ENCODE measurements at regions not wholly inside any gene's neighbourhood (a gene's known extent, or its start where the extent isn't known, plus 50 kb on each side); places are given as distances from the start of the nearest gene placed in this dataset.

DNA sequence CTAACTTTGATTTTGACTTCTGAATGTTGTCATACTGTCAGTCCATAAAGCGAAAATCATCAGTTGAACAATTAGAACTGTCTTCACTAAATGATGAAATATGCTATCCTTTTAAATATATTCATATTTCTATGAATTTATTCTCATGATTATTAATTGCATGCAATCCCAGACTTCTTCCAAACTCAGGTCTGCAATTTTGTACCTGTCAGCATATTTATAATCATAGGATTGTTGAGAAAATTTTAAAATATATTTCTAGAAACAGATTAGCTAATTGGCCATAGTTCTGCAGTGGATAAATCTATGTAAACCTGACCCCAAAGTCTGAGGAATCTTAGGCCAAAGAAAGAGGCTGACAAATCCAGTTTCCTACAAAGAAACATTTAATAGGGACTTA, 347.5 kb downstream of the SLCO4C1 start:
- intact Hi-C loops (cut with DNase I), result no loop called here
- DNase-seq (ENCODE audit: low spot score) (no peak), ATAC-seq (no peak)

DNA sequence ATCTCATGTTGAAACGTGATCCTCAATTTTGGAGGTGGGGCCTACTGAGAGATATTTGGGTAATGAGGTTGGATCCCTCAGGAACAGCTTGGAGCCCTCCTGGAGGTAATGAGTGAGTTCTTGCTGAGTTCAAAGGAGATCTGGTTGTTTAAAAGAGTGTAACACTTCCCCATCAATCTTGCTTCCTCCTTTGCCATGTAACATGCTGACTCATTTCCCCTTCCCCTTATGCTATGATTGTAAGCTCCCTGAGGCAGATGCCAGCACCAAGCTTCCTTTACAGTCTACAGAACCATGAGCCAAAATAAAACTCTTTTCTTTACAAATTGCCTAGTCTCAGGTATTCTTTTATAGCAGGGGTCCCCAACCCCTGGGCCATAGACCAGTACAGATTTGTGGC, 352.3 kb downstream of the SLCO4C1 start:
- intact Hi-C loops (cut with DNase I), result no loop called here
- ATAC-seq, result no peak
- DNase-seq (ENCODE audit: low spot score), result no peak

DNA sequence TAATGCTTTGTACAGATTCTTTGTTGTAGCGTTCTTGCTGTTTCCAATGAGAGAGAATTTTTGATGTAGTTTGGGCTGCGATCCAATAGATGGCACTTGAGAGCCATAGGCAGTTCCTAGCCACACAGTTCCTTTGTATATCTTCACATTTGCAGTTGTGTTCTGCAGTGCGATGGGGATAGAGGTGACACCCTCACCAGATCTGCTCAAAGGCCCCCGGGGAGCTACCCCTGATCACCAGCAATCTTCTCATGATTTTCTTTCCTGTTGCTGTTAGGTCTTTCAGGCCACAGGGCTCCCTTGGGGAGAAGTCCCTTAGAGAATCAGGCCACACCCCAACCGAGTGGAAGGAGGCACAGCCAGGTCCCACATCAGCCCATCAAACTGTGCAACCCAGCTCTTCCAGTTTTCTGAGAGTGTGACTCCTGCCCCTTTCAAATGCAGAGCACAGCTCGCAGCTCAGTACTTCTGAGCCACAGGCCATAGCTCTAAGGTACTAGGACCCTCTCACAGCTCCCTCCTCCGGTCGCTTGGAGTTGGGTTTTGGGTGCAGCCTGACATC, 353.7 kb downstream of the SLCO4C1 start:
- no peak for DNase-seq (ENCODE audit: low spot score)
- intact Hi-C loops (cut with DNase I), result no loop called here
- ATAC-seq, result no peak

DNA sequence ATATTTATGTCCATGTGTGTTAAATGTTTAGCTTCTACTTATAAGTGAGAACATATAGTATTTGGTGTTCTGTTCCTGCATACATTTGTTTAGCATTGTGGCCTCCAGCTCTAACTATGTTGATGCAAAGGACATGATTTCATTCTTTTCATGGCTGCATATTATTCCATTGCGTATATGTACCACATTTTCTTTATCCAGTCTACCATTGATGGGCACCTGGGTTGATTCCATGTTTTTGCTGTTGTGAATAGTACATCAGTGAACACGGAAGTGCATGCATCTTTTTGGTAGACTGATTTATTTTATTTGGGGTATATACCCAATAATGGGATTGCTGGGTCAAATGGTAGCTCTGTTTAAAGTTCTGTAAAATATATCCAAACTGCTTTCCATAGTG, 359.0 kb downstream of the SLCO4C1 start:
- intact Hi-C loops (cut with DNase I), result no loop called here
- no peak for ATAC-seq

DNA sequence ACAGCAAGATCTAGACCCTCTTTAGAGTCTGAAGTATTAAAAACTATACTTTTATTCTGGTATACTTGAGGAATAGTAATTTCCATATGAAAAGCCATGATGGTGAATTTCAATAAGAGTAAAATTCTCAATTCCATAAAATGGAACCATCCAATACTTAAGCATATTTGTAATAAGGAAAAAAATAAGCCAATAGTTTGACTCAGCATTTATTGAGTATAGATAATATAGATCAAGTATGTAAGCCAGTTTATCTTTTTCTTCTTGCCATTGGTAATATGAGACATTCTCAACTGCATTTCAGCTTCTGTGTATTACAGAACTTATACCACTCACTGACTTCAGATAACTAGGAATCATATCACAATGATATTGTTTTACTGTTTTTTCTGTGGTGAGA, 361.0 kb downstream of the SLCO4C1 start:
- ATAC-seq, result no peak
- intact Hi-C loops (cut with DNase I), result no loop called here

More for the DNA sequence above, 359.0 kb downstream of the SLCO4C1 start:
- DNase-seq (ENCODE audit: low spot score), result no peak

DNA sequence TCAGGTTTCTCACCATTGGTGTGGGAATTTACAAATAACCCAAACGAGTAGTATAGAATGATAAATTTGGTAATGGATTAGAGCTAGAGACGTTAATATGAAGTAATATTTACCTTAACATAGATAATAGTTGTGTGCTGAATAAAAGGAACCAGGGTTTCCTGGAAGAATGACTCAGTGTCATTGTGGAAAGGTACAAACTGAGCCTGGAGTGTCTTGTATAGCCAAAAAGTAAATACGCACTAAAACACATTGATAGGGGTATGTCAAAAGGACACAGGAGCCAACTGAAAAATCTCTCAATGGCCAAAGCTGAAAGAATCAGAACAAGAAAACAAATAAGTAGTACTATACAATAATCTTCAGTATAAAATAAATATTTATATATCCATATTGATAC, 363.5 kb downstream of the SLCO4C1 start:
- DNase-seq (ENCODE audit: low spot score) (no peak), ATAC-seq (no peak)
- intact Hi-C loops (cut with DNase I), result no loop called here

More for the DNA sequence above, 361.0 kb downstream of the SLCO4C1 start:
- DNase-seq (ENCODE audit: low spot score), result no peak

DNA sequence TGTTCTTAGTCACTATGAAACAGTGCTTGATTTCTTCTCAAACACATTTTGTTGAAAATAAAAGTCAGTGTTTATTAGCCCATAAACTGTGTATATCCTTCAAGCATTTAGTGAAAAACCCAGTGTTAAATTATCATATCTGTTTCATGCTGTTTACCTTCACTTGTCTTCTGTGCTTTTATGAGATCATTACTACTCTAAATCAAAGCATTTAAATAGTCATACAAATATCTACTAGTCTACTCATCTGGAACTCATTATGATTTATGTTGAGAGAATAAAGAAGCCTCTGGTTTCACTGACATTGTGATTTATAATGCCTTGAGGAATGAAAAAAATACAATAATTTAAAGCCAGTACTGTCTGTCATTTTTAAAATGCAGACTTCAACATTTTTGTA, 366.5 kb downstream of the SLCO4C1 start:
- DNase-seq (ENCODE audit: low spot score) (no peak), ATAC-seq (no peak)
- intact Hi-C loops (cut with DNase I), result no loop called here

DNA sequence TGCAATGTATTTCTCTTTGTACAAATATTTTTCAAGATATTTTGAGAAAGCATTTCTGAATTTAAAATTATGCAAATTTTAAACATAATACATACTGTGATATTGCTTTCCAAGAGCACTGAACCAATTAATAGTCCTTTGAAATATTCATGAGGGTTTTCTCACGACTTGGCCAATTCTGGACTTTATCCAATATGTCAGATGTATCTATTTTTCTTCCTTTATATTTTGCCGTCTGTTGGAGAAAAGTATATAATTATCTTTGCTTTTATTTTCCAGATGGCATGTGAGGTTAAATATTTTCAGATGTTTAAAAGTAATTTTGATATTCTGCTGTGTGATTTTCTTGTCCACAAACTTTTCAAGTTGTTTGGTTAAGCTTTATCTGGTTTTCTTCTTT, 378.9 kb downstream of the SLCO4C1 start:
- intact Hi-C loops (cut with DNase I), result no loop called here
- ATAC-seq (no peak), DNase-seq (ENCODE audit: low spot score) (no peak)

DNA sequence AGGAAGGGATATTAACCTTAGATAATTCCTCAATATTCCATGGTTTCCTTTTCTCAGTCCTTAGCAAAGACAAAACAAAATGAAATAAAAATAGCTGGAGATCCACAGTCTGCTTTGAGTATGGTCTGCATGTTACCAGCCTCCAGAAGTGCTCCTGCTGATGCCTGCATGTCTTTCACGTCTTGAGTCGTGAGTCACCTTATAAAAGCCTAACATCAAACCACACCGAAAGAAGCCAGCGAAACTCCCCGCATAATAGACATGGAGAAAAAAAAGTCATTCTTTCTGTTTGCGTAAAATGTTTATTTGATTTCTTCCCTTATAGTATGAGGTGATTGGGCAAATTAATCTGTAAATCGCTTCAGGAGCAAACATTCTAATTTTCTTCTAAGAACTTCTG, 380.5 kb downstream of the SLCO4C1 start:
- DNase-seq (ENCODE audit: low spot score), result no peak
- ATAC-seq, result no peak
- intact Hi-C loops (cut with DNase I), result no loop called here

DNA sequence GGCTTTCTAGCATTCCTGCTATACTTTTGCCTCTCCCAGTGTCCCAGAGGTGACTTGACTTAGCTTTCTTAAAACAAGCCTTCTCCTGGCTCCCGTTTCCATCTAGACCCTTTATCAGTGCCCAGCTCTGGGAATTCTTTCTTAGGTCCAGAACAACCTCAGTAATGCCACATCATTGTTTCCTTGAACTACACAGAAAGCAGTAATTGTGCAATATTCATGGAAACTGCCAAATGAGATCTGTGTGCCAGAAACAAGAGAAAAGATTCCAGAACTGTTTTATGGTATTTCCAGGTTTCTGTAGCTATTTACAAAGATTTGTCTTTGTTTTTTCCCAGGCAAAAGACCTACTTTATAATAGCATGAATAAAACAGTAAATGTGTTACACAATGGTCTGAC, 391.3 kb downstream of the SLCO4C1 start:
- no peak for DNase-seq (ENCODE audit: low spot score)
- no peak for ATAC-seq
- intact Hi-C loops (cut with DNase I), result no loop called here

DNA sequence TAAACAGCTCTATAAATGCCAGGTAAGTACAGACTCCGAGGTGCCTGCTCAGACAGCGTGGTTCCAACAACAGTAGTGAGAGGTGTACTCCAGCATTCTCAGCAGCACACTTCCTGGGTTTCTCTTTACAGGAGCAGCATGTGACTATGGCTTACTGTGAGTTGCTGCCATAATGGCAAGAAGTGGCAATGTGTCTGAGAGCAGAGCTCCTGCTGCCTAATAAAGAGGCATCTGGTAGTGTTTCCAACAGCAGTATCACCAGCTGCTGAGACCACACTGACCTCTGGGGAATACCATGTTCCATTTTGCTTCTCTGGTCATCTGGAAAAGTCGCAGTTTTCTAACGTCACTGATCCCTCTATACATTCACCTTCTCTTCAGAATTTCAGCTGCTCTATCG, 398.2 kb downstream of the SLCO4C1 start:
- ATAC-seq, result no peak
- no peak for DNase-seq (ENCODE audit: low spot score)
- intact Hi-C loops (cut with DNase I), result no loop called here

DNA sequence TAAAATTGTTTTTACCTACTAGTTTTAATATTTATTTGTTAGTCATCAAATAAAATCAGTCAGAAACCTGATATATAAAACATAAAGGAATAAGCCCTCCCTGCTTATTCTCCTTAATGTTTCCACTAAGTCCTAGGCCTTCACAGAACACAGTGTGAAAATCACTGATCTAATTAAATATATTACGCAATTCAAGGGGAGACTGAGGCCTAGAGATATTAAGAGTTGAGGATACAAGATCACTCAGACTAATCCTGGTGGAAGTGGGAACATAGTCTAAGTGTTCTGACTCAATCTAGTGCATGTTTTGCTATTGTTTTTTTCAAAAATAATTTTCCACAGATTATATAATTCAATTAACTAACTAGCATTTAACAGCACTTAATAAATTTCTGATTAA, 401.1 kb downstream of the SLCO4C1 start:
- no peak for DNase-seq (ENCODE audit: low spot score)
- intact Hi-C loops (cut with DNase I), result no loop called here
- ATAC-seq, result no peak

DNA sequence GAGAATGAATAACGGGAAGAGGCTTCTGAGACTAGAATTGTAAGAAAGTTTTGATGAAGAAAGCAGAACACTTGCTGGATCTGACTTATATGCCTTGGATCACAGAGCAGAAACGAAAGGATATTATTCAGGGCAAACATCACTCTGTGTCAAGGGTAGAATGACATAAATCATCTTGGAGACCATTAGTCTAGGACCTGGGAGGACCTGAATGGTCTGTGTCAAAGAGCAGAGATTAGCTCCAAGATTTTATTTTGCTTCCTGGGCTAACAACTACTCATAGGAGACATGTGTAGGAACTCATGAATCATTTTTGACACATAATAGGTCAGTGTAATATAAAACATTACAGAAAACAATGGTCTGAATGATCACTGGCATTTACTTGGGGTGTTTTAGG, 417.9 kb downstream of the SLCO4C1 start:
- ATAC-seq (no peak), DNase-seq (ENCODE audit: low spot score) (no peak)
- intact Hi-C loops (cut with DNase I), result no loop called here

DNA sequence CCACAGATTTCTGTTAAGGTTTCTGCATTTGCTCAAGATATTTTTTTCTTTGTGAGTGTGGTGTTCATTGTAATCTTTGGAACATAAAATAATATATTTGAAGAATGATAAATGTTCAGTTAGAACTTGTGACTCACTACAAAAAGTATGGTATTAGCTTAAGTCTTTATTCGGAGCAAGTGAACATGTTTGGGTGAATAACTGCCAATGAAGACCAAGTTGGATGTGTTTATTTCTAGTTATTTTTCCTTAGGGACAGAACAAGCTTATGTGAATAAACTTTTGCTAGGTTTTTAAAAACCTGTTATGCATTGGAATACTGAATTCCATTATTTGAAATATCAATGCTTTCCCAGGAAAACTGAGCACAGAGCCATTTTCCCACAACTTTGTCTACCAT, 418.6 kb downstream of the SLCO4C1 start:
- DNase-seq (ENCODE audit: low spot score) (no peak), ATAC-seq (no peak)
- intact Hi-C loops (cut with DNase I), result no loop called here

DNA sequence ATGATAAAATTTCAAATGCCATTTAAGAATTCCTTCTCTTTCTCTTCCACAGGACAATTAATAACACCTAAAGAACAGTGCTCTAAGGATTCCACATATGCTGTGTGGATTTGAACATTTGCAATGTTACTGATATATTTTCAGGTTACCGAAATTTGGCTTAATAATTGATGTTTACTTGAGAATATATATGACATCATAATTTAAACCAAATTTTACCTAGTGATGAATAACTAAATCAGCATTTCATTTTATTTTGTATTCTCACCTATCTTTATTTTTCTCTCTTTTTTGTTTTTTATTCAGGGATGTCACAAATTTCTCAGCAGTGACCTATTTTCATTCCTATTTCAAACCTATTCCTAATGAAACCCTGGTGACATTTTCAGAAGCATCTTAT, 429.6 kb downstream of the SLCO4C1 start:
- DNase-seq (ENCODE audit: low spot score) (no peak), ATAC-seq (no peak)
- intact Hi-C loops (cut with DNase I), result no loop called here

DNA sequence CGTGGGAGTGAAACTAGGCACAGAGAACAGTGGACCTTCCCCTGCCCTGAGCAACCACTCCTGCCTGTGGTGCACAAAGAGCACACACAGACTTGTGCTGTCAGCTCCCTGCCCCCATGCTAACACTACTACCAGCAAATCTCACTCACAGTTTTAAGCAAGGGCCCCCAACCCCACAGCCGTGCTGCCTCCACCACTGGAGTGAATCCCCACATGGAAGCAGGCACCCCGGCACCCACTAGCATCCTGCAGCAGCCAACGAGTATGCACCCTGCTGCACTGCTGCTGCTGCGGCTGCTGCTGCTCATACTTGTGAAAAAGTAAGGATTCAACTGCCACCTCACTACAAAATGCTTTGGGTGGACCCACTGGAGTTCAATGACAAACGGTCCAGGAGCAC, 435.5 kb downstream of the SLCO4C1 start:
- DNase-seq (ENCODE audit: low spot score) (no peak), ATAC-seq (no peak)
- intact Hi-C loops (cut with DNase I), result no loop called here

DNA sequence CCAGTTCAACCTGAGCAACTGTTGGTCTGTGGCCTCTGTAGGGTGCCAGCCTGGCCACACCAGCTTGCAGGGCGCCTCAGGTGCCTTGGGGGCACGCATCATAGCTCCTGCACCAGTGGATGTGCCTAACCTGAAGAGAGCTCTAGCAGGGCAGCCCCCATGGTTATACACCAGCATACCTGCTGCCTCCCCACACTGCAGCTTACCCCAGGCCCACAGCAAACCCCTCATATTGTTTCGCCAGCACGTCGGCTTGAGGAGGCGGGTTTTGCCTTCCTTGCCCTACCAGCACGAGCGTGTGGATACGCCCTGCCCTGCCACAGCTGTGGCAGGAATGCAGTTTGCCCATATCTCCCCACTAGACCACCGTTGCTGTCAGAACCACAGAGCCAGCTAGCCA, 435.9 kb downstream of the SLCO4C1 start:
- intact Hi-C loops (cut with DNase I), result no loop called here
- peak; percentile 13 for ATAC-seq
- DNase-seq (ENCODE audit: low spot score), result no peak

DNA sequence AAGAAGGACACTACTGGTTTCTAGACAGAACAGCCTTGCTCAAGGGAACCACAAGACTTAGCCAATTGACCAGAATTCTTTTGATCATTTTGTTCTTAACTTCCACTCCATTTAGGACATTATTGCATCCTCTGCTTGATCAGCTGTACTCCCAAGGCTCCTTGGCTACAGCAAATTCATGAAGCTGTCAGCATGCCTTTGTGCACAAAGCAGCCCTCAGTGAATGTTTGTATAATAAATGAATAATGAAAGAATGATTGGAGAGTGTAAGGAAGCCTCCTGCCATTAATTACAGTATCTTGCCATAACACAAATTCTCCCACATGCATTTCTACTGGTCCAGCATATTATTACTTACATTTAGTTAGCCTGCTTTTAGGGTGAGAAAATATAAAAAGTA, 449.6 kb downstream of the SLCO4C1 start:
- no peak for ATAC-seq

DNA sequence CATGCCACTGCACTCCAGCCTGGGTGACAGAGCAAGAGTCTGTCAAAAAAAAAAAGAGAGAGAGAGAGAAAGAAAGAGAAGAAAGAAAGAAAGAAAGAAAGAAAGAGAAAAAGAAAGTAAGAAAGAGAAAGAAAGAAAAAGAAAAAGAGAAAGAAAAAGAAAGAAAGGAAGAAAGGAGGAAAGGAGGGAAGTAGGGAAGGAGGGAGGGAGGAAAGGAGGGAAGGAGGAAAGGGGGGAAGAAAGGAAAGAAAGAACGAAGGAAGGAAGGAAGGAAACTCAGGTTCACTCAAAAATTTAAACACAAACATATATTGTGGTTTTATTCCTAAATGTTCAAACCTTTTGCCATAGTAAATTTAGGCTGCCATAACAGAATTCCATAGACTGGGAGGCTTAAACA, 453.0 kb downstream of the SLCO4C1 start:
- DNase-seq (ENCODE audit: low spot score) (no peak), ATAC-seq (no peak)
- intact Hi-C loops (cut with DNase I), result no loop called here

More for the DNA sequence above, 449.6 kb downstream of the SLCO4C1 start:
- intact Hi-C loops (cut with DNase I), result no loop called here
- DNase-seq (ENCODE audit: low spot score), result no peak

DNA sequence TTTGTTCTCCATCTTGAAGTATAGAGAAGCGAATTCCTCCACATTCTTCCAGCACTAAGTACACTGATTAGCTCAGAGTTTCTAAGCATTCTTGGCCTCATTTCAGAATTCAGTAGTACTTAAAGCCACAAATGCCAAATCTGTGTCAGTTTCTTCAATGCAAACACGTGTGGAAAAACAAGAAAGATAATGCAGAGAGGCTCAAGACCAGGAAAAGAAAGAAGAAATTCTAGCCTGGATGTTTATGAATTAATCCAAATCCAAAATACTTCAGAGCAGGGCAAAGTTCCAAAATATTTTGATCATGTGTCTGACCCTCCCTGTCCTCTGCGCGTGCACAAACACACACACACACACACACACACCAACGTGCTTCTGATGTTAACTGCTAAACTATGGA, 457.6 kb downstream of the SLCO4C1 start:
- no peak for ATAC-seq
- intact Hi-C loops (cut with DNase I), result no loop called here
- no peak for DNase-seq (ENCODE audit: low spot score)

DNA sequence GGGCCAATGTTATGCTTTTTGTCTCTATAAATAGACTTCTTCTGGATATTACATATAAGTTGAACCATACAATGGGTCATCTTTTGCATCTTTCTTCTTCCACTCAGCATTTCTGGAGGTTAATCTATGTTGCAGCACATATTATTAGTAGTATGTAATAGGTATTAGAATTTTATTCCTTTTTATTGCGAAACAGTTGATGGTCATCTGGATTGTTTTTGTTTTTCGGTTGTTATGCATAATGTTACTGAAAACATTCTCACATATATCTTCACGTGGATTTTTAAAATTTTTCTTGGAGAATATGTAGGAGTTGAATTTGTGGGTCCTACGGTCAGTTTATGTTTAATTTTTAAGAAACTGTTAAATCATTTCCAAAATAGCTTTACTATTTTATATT, 466.8 kb downstream of the SLCO4C1 start:
- intact Hi-C loops (cut with DNase I), result no loop called here
- DNase-seq (ENCODE audit: low spot score) (no peak), ATAC-seq (no peak)

DNA sequence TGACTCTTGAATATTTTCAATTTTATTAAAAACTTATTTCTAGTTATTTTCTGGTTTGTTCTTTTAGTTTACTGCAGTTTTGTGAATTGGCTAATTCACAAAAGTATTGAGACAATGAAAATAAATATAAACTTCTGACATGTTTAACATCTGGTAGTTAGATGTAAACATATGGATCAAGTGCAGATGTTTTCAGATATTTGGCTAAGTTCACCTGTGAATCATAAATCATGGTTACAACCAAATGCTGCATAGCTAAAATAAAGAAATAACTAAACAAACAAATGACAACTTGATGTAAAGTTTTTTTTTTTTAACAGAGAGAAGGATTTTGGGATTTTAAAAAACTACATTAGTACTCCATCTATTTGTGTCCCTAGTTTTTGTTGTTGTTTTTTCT, 484.6 kb downstream of the SLCO4C1 start:
- ATAC-seq (no peak), DNase-seq (ENCODE audit: low spot score) (no peak)
- intact Hi-C loops (cut with DNase I), result no loop called here

Data from sciatic nerve (tissue), 2 donors.